NCI-H1105 (cell line): ENCODE measurements at regions not wholly inside any gene's neighbourhood (a gene's known extent, or its start where the extent isn't known, plus 50 kb on each side); places are given as distances from the start of the nearest gene placed in this dataset.

Source experiments
- DNase-seq: peaks from one replicate; lab custom pipeline; 2025; lab: John Stamatoyannopoulos, UW

DNA sequence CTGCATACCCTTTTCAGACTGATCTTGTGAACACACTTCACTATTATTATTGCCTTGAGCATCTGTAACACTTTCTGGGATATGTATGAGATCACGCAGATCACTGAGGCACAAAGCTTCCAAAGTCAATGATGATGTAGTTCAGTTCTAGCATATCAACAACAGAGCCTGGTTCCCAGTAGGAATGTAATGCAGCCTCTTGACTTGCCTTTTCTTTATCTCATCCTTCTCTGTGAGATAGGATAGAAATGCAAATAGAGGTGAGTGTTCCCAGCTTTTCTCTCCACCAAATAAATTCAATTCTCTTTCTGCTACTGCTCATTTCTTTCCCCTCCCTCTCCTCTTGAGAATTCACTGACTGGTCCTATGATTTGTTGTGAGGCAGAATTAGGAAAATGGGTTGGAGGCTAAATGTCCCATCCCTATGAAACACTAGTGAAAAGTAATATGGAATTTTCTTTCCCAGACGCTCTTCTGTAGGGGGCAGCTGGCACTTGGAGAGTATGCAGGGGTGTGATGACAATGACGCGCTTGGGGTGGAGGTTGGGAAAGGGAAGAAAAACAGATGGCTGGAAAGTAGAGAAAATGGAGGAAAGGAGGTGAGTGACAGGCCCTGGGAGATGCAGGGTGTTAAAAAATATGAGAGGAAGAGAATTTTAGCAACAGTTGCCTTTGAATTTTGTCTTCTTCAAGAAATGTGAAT, 96.0 kb upstream of the TMTC1 start:
- no peak for DNase-seq

DNA sequence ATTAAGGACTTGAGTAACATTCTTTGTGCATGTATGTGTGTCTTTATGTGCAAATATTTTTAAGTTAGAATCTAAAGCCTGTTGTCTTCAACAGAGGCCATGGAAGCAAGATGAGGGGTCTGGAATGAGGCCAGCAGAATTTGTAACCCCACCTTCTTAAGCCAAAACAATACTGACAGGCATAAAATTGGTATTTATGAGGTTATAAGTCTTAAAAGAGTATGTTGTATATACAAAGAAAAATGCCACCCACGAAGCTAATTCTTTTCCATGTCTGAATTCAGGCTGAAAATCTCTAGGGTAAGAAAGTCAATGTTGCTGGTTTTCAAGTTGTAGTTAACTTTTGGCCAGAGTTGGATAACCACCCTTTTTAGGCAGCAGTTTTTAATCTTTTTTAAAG, 86.2 kb upstream of the TMTC1 start:
- DNase-seq: no peak

DNA sequence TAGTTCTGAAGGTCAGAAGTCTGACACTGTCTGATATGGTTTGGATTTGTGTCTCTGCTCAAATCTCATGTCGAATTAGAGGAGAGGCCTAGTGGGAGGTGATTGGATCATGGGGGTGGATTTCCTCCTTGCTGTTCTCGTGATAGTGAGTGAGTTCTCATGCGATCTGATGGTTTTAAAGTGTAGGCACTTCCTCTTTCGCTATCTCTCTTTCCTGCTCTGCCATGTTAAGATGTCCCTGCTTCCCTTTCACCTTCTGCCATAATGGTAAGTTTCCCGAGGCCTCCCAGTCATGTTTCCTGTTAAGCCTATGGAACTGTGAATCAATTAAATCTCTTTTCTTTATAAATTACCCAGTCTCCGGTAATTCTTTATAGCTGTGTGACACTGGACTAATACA, 84.1 kb upstream of the TMTC1 start:
- DNase-seq: no peak

DNA sequence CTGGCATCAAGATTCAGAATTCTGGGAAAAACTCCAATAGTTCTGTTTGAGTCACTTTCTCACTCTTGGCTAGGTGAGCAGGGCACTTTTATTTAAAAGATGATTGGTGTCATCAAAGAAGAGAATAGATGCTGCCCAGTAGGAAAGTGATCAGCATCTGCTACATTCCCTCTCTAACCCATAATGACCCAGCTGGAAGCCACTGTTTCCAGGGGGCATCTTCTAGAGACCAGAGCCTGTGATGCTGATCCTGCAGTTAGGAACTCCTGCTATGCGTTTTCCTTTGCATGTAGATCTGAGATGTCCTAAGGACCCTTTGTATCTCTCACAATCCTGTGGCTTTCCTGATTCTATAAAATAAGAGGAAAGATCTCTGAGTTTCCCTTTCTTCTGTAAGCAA, 79.9 kb upstream of the TMTC1 start:
- DNase-seq: no peak

DNA sequence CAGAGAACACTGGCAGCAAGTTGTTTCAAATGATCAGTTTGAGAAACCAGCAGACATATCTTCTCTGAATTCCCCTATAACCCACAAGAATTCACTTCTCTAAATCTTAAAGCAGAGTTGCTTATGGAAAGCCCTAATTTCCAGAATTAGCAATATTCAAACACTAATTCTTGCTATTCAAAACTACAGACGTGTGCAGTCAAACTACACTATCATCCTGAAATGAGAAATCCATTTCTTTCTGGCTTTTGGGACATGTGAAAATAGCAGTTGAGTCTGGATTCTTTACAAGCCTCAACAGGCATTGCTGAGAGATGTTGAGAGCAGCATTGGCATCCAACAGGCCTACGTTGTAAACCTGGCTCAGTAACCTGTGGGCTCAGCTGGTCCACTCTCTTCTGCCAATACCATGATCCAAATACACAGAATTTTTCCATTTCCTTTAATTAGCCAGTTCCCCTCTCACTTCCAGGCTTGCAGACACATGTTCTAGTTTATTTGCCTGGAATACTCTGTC, 74.6 kb upstream of the TMTC1 start:
- no peak for DNase-seq

DNA sequence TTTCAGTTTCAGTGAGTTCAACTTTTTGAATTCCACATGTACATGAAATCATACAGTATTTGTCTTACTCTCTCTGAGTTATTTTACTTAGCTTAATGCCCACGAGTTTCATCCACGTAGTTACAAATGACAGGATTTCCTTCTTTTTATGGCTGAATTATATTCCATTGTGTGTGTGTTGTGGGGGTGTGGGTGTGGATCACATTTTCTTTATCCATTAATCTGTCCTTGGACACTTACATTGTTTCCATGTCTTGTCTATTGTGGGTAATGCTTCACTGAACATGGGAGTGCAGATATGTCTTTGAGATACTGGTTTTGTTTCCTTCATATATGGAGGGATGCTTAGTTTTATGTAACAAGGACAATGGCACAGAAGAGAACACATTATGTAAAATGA, 63.5 kb upstream of the TMTC1 start:
- DNase-seq: no peak

DNA sequence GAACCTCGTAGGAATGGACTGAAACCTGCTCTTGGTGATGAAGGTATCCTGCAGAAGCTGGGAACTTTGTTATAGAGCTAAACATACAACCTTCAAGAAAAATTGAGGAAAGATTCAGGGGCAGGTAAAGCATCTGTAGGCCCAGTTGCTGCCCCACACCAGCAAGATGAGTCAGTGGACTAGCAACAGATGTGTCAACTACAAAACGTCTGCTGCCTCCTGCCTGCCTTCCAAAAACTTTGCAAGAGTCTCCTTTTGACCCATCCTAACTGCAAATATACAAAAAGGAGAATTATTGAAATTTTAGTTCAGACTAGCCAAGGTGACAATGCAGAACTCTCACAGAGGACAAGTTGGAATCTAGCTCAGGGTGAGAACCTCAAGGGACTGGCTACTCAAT, 60.9 kb upstream of the TMTC1 start:
- no peak for DNase-seq

DNA sequence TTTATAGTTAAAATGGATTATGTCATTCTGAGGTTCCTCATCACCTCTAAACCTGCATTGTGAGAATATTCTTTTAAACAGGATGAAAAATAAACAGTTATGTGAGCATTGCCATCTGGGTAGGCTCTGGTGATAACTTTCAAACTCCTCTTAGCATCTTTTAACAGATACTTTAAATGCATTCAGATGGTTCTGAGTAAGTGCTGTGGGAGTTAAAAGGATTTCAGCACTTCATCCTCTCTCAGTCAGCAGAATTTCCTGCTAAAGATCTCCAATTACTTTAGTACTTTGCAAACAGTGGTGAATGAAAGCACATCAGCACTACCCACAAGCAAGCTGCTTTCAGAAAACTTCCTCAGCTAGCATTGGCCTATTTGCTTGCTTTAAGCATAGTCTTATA, 59.3 kb upstream of the TMTC1 start:
- no peak for DNase-seq

DNA sequence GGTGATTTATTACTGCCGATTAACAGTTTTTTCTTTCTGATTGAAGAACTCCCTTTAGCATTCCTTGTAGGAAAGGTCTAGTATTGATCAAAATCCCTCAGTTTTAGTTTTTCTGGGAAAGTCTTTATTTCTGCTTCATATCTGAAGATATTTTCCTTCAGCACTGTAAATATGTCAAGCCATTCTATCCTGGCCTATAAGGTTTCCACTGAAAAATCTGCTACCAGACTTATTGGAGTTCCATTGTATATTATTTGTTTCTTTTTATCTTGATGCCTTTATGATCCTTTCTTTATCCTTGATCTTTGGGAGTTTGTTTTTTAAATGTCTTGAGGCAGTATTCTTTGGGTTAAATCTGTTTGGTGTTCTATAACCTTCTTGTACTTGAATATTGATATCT, 55.0 kb upstream of the TMTC1 start:
- no peak for DNase-seq
